DND-41 (cell line): ENCODE measurements at regions not wholly inside any gene's neighbourhood (a gene's known extent, or its start where the extent isn't known, plus 50 kb on each side); places are given as distances from the start of the nearest gene placed in this dataset.
A peak's percentile ranks its signal among the peaks of the same experiment; 100 is the strongest.

Experiments used
- ATAC-seq: fragments of 200-7000 bp; cut with Tn5 transposase; 3 replicates; pipeline ENCODE4 v1.9.1; 2021; ENCODE audit warnings: low read depth; ENCODE audit not compliant: insufficient read depth
- DNase-seq: peaks from one replicate; pipeline ENCODE4 v3.0.0-alpha.2; 2020
- H2AFZ ChIP-seq: 2 replicates; pipeline ENCODE4 v1.6.0; 2012; ENCODE audit warnings: low read depth, low read length
- H3K27ac ChIP-seq: 2 replicates; pipeline ENCODE4 v1.5.1; 2012; ENCODE audit warnings: low read length, inconsistent platforms
- H3K27me3 ChIP-seq: fragments of 200-600 bp; sonication (generic); 2 replicates; pipeline ENCODE4 v1.6.0; 2012; ENCODE audit warnings: low read length, mild to moderate bottlenecking, inconsistent platforms; ENCODE audit not compliant: insufficient read depth, poor library complexity
- H3K36me3 ChIP-seq: 2 replicates; pipeline ENCODE4 v1.5.1; 2012; ENCODE audit warnings: low read length, inconsistent platforms; ENCODE audit not compliant: insufficient read depth
- H3K4me1 ChIP-seq: 2 replicates; pipeline ENCODE4 v1.5.1; 2012; ENCODE audit warnings: mild to moderate bottlenecking, low read length; ENCODE audit not compliant: insufficient read depth
- H3K4me2 ChIP-seq: 2 replicates; pipeline ENCODE4 v1.6.0; 2012; ENCODE audit warnings: mild to moderate bottlenecking, moderate library complexity, low read length, inconsistent platforms; ENCODE audit not compliant: insufficient read depth
- H3K4me3 ChIP-seq, 2 experiments: fragments of 200-600 bp in 1 of 2; shearing (Covaris generic) in 1 of 2; 2 replicates each; pipeline ENCODE4 v1.5.1; 2012 to 2016; ENCODE audit warnings: inconsistent platforms in 2 of 2, low read length in 2 of 2, mild to moderate bottlenecking in 2 of 2, low read depth in 1 of 2, moderate library complexity in 1 of 2
- H3K79me2 ChIP-seq: 2 replicates; pipeline ENCODE4 v1.6.0; 2012; ENCODE audit warnings: low read length, inconsistent platforms; ENCODE audit not compliant: insufficient read depth
- H3K9ac ChIP-seq: 2 replicates; pipeline ENCODE4 v1.6.0; 2012; ENCODE audit warnings: low read depth, mild to moderate bottlenecking, inconsistent platforms, low read length, moderate library complexity
- H3K9me3 ChIP-seq: 2 replicates; pipeline ENCODE4 v1.5.1; 2012; ENCODE audit warnings: low read length, moderate library complexity, mild to moderate bottlenecking, inconsistent platforms; ENCODE audit not compliant: insufficient read depth, severe bottlenecking
- H4K20me1 ChIP-seq: 2 replicates; pipeline ENCODE4 v1.6.0; 2012; ENCODE audit warnings: low read length; ENCODE audit not compliant: insufficient read depth
- EZH2 ChIP-seq: IDR thresholded peaks from 3 replicates; pipeline ENCODE4 v1.6.1; 2012; ENCODE audit warnings: borderline replicate concordance, low read depth, mild to moderate bottlenecking, moderate library complexity, low read length, inconsistent platforms; ENCODE audit not compliant: severe bottlenecking
- TF ChIP-seq, protein P1 (sequence below): IDR thresholded peaks from 2 replicates; pipeline ENCODE4 v1.5.1; 2012; ENCODE audit warnings: borderline replicate concordance, low read length, moderate library complexity, mild to moderate bottlenecking; ENCODE audit not compliant: poor library complexity, severe bottlenecking; ENCODE audit errors: extremely low read depth

DNA sequence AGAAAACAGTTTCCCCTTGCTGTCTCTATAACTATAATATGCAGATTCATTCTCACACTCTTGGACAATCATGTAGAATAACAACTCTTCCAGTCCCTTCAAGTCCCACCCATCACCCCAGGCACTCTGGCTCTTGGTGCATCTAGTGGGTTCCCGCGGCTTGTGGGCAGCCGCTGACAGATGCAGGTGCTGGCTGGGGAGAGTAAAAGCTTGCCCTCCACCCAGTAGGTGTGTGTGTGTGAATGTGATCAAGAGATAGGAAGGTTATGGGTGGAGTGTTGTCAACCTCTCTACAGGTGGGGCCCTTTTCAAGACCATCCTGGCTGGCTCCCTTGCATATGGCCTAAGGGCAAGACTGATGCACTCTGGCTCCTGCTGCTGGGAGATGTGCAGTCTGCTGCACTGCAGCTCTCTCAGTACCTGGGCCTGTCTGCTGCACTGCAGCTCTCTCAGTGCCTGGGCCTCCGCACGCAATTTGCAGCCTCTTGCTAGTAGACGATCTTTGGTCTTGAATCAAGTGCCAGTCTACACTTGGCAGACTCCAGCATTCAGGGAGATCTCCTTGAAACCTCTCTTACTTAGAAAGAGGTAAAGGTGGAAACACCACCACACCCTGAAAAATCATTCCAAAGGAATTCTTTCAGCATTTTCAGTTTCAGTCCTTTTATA is 189.7 kb upstream of the GDNF start:
- no peak overlapping the region for H2AFZ ChIP-seq
- peaks cover 5% of the 10 kb centered on the region for H3K27me3 ChIP-seq
- H3K79me2 ChIP-seq: no peaks in the 10 kb centered on the region
- no peak overlapping the region for H3K27ac ChIP-seq
- TF ChIP-seq, protein P1, sequence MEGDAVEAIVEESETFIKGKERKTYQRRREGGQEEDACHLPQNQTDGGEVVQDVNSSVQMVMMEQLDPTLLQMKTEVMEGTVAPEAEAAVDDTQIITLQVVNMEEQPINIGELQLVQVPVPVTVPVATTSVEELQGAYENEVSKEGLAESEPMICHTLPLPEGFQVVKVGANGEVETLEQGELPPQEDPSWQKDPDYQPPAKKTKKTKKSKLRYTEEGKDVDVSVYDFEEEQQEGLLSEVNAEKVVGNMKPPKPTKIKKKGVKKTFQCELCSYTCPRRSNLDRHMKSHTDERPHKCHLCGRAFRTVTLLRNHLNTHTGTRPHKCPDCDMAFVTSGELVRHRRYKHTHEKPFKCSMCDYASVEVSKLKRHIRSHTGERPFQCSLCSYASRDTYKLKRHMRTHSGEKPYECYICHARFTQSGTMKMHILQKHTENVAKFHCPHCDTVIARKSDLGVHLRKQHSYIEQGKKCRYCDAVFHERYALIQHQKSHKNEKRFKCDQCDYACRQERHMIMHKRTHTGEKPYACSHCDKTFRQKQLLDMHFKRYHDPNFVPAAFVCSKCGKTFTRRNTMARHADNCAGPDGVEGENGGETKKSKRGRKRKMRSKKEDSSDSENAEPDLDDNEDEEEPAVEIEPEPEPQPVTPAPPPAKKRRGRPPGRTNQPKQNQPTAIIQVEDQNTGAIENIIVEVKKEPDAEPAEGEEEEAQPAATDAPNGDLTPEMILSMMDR: no peak
- TF ChIP-seq EZH2: no peak
- no peak overlapping the region for H3K9ac ChIP-seq
- H4K20me1 ChIP-seq: no peaks in the 10 kb centered on the region
- no peak for DNase-seq
- no peaks in the 10 kb centered on the region for H3K36me3 ChIP-seq
- H3K4me1 ChIP-seq: no peaks in the 10 kb centered on the region
- no peak overlapping the region for H3K4me3 ChIP-seq
- no peak for ATAC-seq
- H3K4me2 ChIP-seq: no peak overlapping the region
- H3K9me3 ChIP-seq: no peaks in the 10 kb centered on the region

DNA sequence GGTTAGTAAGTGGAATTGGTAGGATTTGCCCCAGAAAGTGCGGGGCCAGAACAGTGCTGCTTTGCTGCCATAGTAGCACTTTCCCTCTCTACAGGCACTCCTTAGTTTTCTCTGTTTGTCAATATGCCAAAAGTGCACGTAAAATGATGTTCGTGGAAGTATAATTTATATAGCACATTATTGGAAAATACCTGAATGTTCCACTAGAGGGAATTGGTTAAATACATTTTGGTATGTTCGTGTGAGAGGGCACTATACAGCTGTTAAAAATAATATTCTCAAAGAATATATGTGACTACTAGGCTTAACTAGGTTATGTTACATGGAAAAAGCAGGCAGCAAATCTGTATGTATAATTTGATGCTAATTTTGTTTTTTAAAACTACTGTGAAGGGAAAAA is 184.0 kb upstream of the GDNF start:
- no peaks in the 10 kb centered on the region for H3K4me1 ChIP-seq
- ATAC-seq (no peak), DNase-seq (no peak)
- no peak overlapping the region for H3K9ac ChIP-seq
- no peaks in the 10 kb centered on the region for H3K36me3 ChIP-seq
- H3K4me2 ChIP-seq: no peak overlapping the region
- no peaks in the 10 kb centered on the region for H3K79me2 ChIP-seq
- no peak overlapping the region for H3K27ac ChIP-seq
- TF ChIP-seq, protein P1: peak; percentile 22
- TF ChIP-seq EZH2: no peak
- no peaks in the 10 kb centered on the region for H4K20me1 ChIP-seq
- H3K4me3 ChIP-seq: no peak overlapping the region
- H2AFZ ChIP-seq: no peak overlapping the region
- peaks cover 7% of the 10 kb centered on the region for H3K27me3 ChIP-seq
- H3K9me3 ChIP-seq: no peaks in the 10 kb centered on the region

DNA sequence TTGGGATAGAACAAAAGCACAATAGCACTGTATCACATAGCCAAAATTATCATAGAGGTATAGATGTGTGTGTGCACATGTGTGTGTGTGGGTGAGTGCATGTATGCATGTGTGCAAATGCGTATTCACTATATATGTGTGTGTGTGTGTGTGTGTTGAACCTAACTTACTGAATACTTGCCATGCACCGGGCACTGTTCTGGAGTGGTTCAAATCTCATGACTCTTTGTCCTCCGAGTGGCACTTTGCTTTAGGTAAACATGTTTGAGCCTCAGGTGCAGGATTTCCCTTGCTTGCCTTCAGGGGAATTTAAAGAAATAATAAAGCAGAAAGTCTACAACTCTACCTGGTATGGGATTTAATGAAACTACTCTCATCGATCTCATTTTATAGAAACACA is 183.5 kb upstream of the GDNF start:
- Histone ChIP-seq H3K79me2 (no peaks in the 10 kb centered on the region), H4K20me1 (no peaks in the 10 kb centered on the region), H3K36me3 (no peaks in the 10 kb centered on the region), H3K27ac (no peak overlapping the region), H3K4me2 (no peak overlapping the region), H3K9ac (no peak overlapping the region), H3K27me3 (peaks cover 7% of the 10 kb centered on the region), H3K4me3 (no peak overlapping the region), H3K9me3 (no peaks in the 10 kb centered on the region), H3K4me1 (no peaks in the 10 kb centered on the region), H2AFZ (no peak overlapping the region)
- no peak for TF ChIP-seq EZH2
- TF ChIP-seq, protein P1: no peak
- ATAC-seq (no peak), DNase-seq (no peak)
